ENCODE measurements at regions not wholly inside any gene's neighbourhood (a gene's known extent, or its start where the extent isn't known, plus 50 kb on each side); places are given as distances from the start of the nearest gene placed in this dataset.

DNA sequence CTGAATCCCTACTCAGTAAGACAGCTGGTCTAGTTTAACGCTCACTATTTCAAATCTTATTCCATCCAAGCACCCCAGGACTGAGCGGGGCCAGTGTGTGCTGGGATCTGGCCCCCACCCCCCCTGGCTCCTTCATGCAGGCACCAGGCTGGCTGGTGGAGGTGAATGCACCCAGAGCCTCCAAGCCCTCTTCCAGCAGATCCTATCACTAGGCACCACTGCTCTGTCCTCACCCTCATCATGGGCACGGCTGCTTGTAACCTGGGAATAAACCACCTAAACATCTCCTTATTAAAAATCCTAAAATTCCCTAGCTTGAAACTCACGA is 194.3 kb downstream of the ARL4C start:
- TF ChIP-seq CTCF (IDR thresholded peaks at IDR 0.05; ENCODE audit: poor library complexity, severe bottlenecking) (no peak), EZH2 (IDR thresholded peaks at IDR 0.05; ENCODE audit: borderline replicate concordance, insufficient read depth, low read length, poor library complexity, severe bottlenecking) (no peak), RAD21 (conservative IDR thresholded peaks at IDR 0.05) (no peak)
